PC-3 (cell line): ENCODE measurements at regions not wholly inside any gene's neighbourhood (a gene's known extent, or its start where the extent isn't known, plus 50 kb on each side); places are given as distances from the start of the nearest gene placed in this dataset.

ENCODE experiments used
- ATAC-seq: fragments of 200-7000 bp; cut with Tn5 transposase; 2 replicates; pipeline ENCODE4 v1.9.1; 2020; ENCODE audit warnings: mild to moderate bottlenecking, moderate library complexity
- BruUV-seq: library from RNA; stranded (reverse); fragments of 400-500 nt; replicated peaks from 2 replicates; lab custom pipeline; 2021; lab: Mats Ljungman, UMichigan
- CTCF ChIA-PET: fragments of 300-600 bp; sonication (Branson Sonifier 250); formaldehyde crosslinking; loops from one replicate; lab custom pipeline; 2022; ENCODE audit warnings: antibody characterized with exemption; lab: Charles Lee
- POLR2A ChIA-PET: fragments of 300-600 bp; sonication (Branson Sonifier 250); formaldehyde crosslinking; loops from one replicate; lab custom pipeline; 2022; ENCODE audit warnings: antibody characterized with exemption; ENCODE audit not compliant: unreplicated experiment; lab: Charles Lee
- DNase-seq: peaks from one replicate; pipeline ENCODE4 v3.0.0-alpha.2; 2015
- H2AFZ ChIP-seq: fragments of 300-600 bp; sonication (generic); 2 replicates; pipeline ENCODE4 v1.6.0; 2016; ENCODE audit warnings: antibody characterized with exemption, low read length
- H3F3A ChIP-seq: fragments of 300-600 bp; sonication (generic); one replicate; pipeline ENCODE4 v1.6.0; 2017; ENCODE audit warnings: antibody characterized with exemption, low read length, control low read depth, mild to moderate bottlenecking; ENCODE audit not compliant: unreplicated experiment
- H3K27ac ChIP-seq: fragments of 300-600 bp; sonication (generic); 2 replicates; pipeline ENCODE4 v1.5.1; 2016; ENCODE audit warnings: mild to moderate bottlenecking, low read length
- H3K27me3 ChIP-seq: fragments of 300-600 bp; sonication (generic); 2 replicates; pipeline ENCODE4 v1.6.1; 2016; ENCODE audit warnings: low read length, mixed read lengths
- H3K36me3 ChIP-seq: fragments of 300-600 bp; sonication (generic); 2 replicates; pipeline ENCODE4 v1.6.1; 2016; ENCODE audit warnings: low read depth, mixed run types, low read length, mixed read lengths
- H3K4me1 ChIP-seq: fragments of 300-600 bp; sonication (generic); 2 replicates; pipeline ENCODE4 v1.5.1; 2016; ENCODE audit warnings: low read length; ENCODE audit not compliant: insufficient read depth
- H3K4me2 ChIP-seq: fragments of 300-600 bp; sonication (generic); 2 replicates; pipeline ENCODE4 v1.6.0; 2016; ENCODE audit warnings: low read length
- H3K4me3 ChIP-seq: fragments of 300-600 bp; sonication (generic); 2 replicates; pipeline ENCODE4 v1.5.1; 2016; ENCODE audit warnings: mild to moderate bottlenecking, low read length, mixed read lengths
- H3K79me2 ChIP-seq: fragments of 300-600 bp; sonication (generic); 2 replicates; pipeline ENCODE4 v1.6.1; 2017; ENCODE audit warnings: low read length, mixed read lengths
- H3K9ac ChIP-seq: fragments of 300-600 bp; sonication (generic); 2 replicates; pipeline ENCODE4 v1.6.0; 2016; ENCODE audit warnings: mild to moderate bottlenecking, low read length
- H3K9me2 ChIP-seq: fragments of 300-600 bp; sonication (generic); replicated peaks from 2 replicates; pipeline ENCODE4 v1.6.1; 2016; ENCODE audit warnings: mixed run types, low read length, mixed read lengths
- H3K9me3 ChIP-seq: fragments of 300-600 bp; sonication (generic); 2 replicates; pipeline ENCODE4 v1.6.1; 2016; ENCODE audit warnings: low read length, mixed read lengths
- H4K20me1 ChIP-seq: fragments of 300-600 bp; sonication (generic); 2 replicates; pipeline ENCODE4 v1.6.1; 2016; ENCODE audit warnings: low read length, mixed read lengths
- CTCF ChIP-seq: fragments of 300-600 bp; sonication (generic); conservative IDR thresholded peaks from 2 replicates; pipeline ENCODE4 v1.5.1; 2017; ENCODE audit warnings: antibody characterized with exemption, low read depth, mild to moderate bottlenecking, low read length
- EZH2 ChIP-seq: fragments of 300-600 bp; sonication (generic); IDR thresholded peaks from one replicate; pipeline ENCODE4 v1.6.1; 2017; ENCODE audit warnings: antibody characterized with exemption, mild to moderate bottlenecking, low read length; ENCODE audit not compliant: unreplicated experiment
- EZH2phosphoT487 ChIP-seq: fragments of 300-600 bp; sonication (generic); IDR thresholded peaks from 2 replicates; pipeline ENCODE4 v1.6.1; 2018; ENCODE audit warnings: mild to moderate bottlenecking, antibody characterized with exemption, low read length, borderline replicate concordance
- intact Hi-C: fragments of 100-400 bp; cut with micrococcal nuclease; formaldehyde crosslinking; loops from 2 replicates; pipeline ENCODE4 v1.9.0; 2023

DNA sequence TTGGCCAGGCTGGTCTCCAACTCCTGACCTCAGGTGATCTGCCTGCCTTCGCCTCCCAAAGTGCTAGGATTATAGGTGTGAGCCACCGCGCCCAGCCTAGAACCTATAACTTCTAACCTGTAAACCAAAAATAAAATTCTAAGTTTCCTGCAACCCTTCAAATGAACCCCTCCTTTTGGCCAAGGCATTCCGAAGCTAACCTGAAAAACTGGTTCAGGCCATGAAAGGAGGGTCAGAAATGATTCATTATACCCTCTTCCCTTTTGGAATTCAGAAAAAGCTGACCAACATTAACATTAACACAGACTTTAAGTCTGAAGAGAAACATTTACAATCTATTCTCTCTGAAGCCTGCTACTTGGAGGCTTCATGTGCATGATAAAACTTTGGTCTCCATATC, 165.1 kb downstream of the TINAG start:
- peak overlapping the region; percentile 29; the same call in 1 of the 2 replicates for H2AFZ ChIP-seq
- no peaks in the 10 kb centered on the region for H3K27me3 ChIP-seq
- H4K20me1 ChIP-seq: no peaks in the 10 kb centered on the region
- peak overlapping the region; percentile 73 for H3K4me2 ChIP-seq
- TF ChIP-seq EZH2: no peak
- TF ChIP-seq CTCF: no peak
- no peak for TF ChIP-seq EZH2phosphoT487
- POLR2A ChIA-PET: no interaction called here
- H3K27ac ChIP-seq: peak overlapping the region; percentile 42
- ATAC-seq (peak; percentile 37; the same call in 1 of the 2 replicates), DNase-seq (peak; percentile 89)
- no TSS peak for BruUV-seq
- H3K4me3 ChIP-seq: peak overlapping the region; percentile 9; the same call in 1 of the 2 replicates
- H3F3A ChIP-seq: no peaks in the 10 kb centered on the region
- CTCF ChIA-PET: no interaction called here
- no peaks in the 10 kb centered on the region for H3K9me2 ChIP-seq
- intact Hi-C loops: no loop called here
- peaks cover 21% of the 10 kb centered on the region for H3K4me1 ChIP-seq
- H3K9me3 ChIP-seq: no peaks in the 10 kb centered on the region
- H3K79me2 ChIP-seq: no peaks in the 10 kb centered on the region
- no peaks in the 10 kb centered on the region for H3K36me3 ChIP-seq
- no peak overlapping the region for H3K9ac ChIP-seq

DNA sequence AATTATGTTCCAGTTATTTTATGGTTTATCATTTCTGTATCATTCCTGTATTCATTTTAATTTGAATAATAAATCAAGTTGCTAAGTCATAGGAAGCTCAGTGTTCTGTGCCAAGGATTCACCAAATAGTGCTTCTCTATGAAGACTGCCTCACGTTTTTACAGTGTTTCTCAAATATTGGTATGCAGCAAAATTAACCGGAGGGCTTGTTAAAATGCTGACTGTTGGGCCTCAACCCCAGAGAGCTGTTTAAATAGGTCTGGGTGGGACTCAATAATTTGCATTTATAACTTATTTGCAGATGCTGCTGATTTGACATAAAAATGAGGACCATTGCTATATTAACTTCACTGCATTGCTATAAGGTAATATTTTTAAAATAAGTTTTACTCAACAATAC, 166.7 kb downstream of the TINAG start:
- H3K9ac ChIP-seq: no peak overlapping the region
- H4K20me1 ChIP-seq: no peaks in the 10 kb centered on the region
- ChIA-PET POLR2A (no interaction called here), CTCF (no interaction called here)
- intact Hi-C loops: no loop called here
- no peak overlapping the region for H2AFZ ChIP-seq
- no peaks in the 10 kb centered on the region for H3K36me3 ChIP-seq
- H3K9me2 ChIP-seq: 0 out of 2 replicates have a peak, but pooled peaks cover 4% of the 10 kb centered on the region
- no peak overlapping the region for H3K4me2 ChIP-seq
- DNase-seq (no peak), ATAC-seq (no peak)
- H3K27ac ChIP-seq: no peak overlapping the region
- no peaks in the 10 kb centered on the region for H3F3A ChIP-seq
- H3K4me3 ChIP-seq: no peak overlapping the region
- TF ChIP-seq EZH2: no peak
- no peak for TF ChIP-seq EZH2phosphoT487
- no peak for TF ChIP-seq CTCF
- BruUV-seq: no TSS peak
- H3K9me3 ChIP-seq: no peaks in the 10 kb centered on the region
- peaks cover 21% of the 10 kb centered on the region for H3K4me1 ChIP-seq
- H3K27me3 ChIP-seq: no peaks in the 10 kb centered on the region
- no peaks in the 10 kb centered on the region for H3K79me2 ChIP-seq

- BruUV-seq: no TSS peak
- H3K9ac ChIP-seq: no peak overlapping the region
- ATAC-seq: no peak
- no peak overlapping the region for H3K4me2 ChIP-seq
- 0 out of 2 replicates have a peak, but pooled peaks cover 4% of the 10 kb centered on the region for H3K9me2 ChIP-seq
- H3K27ac ChIP-seq: no peak overlapping the region
- H4K20me1 ChIP-seq: no peaks in the 10 kb centered on the region
- H3K27me3 ChIP-seq: no peaks in the 10 kb centered on the region
- POLR2A ChIA-PET: no interaction called here
- no peaks in the 10 kb centered on the region for H3K9me3 ChIP-seq
- CTCF ChIA-PET: no interaction called here
- H3K4me1 ChIP-seq: peaks cover 3% of the 10 kb centered on the region; the same call in 1 of the 2 replicates
- intact Hi-C loops: no loop called here
- H2AFZ ChIP-seq: no peak overlapping the region
- H3F3A ChIP-seq: no peaks in the 10 kb centered on the region
- DNase-seq: no peak
- H3K79me2 ChIP-seq: no peaks in the 10 kb centered on the region
- no peaks in the 10 kb centered on the region for H3K36me3 ChIP-seq
- no peak for TF ChIP-seq CTCF
- TF ChIP-seq EZH2: no peak
- no peak for TF ChIP-seq EZH2phosphoT487
- no peak overlapping the region for H3K4me3 ChIP-seq
Measured at GRCh38 chr6:54481091-54481490, 172.8 kb downstream of the TINAG start.
